Progenitor cell of endocrine pancreas (in vitro differentiated cells): ENCODE measurements at regions not wholly inside any gene's neighbourhood (a gene's known extent, or its start where the extent isn't known, plus 50 kb on each side); places are given as distances from the start of the nearest gene placed in this dataset.

Experiments used
- DNase-seq: peaks from one replicate; pipeline ENCODE4 v3.0.0; 2021; ENCODE audit warnings: low spot score; ENCODE audit not compliant: unreplicated experiment
- H3K27ac Mint-ChIP-seq: 2 replicates; pipeline ENCODE4 v1.8.0; 2021; ENCODE audit warnings: mild to moderate bottlenecking, moderate library complexity, mixed read lengths
- H3K27me3 Mint-ChIP-seq: 2 replicates; pipeline ENCODE4 v1.8.0; 2021; ENCODE audit warnings: mixed read lengths
- H3K36me3 Mint-ChIP-seq: 2 replicates; pipeline ENCODE4 v1.8.0; 2022; ENCODE audit warnings: mixed read lengths; ENCODE audit not compliant: insufficient read depth
- H3K4me1 Mint-ChIP-seq: 2 replicates; pipeline ENCODE4 v1.8.0; 2021; ENCODE audit warnings: low read depth, mixed read lengths
- H3K4me3 Mint-ChIP-seq: 2 replicates; pipeline ENCODE4 v1.8.0; 2021; ENCODE audit warnings: low read depth, mild to moderate bottlenecking, moderate library complexity, mixed read lengths
- H3K9me3 Mint-ChIP-seq: 2 replicates; pipeline ENCODE4 v1.8.0; 2021; ENCODE audit warnings: low read depth, mixed read lengths
- TF ChIP-seq, protein P1 (sequence below): fragments of 200-600 bp; sonication (generic); IDR thresholded peaks from one replicate; pipeline ENCODE4 v1.5.0; 2021; ENCODE audit warnings: antibody characterized with exemption, mild to moderate bottlenecking; ENCODE audit not compliant: unreplicated experiment

DNA sequence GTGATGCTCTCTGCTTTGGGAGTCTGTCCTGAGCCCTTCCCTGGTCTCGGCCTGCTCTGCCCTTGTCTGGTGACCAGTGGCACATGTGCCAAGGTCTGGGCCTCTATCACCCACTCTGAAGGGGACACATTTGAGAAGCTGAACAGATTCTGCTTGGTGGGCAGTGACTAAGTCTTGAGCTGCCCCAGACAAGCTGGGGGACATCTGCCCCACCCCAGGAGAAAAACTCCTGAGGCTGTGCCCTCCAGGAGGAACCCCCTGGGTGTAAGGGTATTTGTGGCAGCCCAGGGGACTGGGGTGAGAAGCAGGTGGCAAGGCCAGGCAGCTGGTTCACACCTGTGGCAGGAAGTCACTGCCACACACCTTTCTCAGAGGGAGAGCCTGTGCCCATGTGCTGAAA is 342.1 kb downstream of the DYSF start:
- H3K27me3 Mint-ChIP-seq, result peaks cover 25% of the 10 kb centered on the region
- H3K27ac Mint-ChIP-seq, result no peak overlapping the region
- TF ChIP-seq, protein P1, sequence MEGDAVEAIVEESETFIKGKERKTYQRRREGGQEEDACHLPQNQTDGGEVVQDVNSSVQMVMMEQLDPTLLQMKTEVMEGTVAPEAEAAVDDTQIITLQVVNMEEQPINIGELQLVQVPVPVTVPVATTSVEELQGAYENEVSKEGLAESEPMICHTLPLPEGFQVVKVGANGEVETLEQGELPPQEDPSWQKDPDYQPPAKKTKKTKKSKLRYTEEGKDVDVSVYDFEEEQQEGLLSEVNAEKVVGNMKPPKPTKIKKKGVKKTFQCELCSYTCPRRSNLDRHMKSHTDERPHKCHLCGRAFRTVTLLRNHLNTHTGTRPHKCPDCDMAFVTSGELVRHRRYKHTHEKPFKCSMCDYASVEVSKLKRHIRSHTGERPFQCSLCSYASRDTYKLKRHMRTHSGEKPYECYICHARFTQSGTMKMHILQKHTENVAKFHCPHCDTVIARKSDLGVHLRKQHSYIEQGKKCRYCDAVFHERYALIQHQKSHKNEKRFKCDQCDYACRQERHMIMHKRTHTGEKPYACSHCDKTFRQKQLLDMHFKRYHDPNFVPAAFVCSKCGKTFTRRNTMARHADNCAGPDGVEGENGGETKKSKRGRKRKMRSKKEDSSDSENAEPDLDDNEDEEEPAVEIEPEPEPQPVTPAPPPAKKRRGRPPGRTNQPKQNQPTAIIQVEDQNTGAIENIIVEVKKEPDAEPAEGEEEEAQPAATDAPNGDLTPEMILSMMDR, result no peak
- no peaks in the 10 kb centered on the region for H3K9me3 Mint-ChIP-seq
- no peak for DNase-seq
- H3K36me3 Mint-ChIP-seq, result no peaks in the 10 kb centered on the region
- peaks cover 12% of the 10 kb centered on the region for H3K4me1 Mint-ChIP-seq
- no peak overlapping the region for H3K4me3 Mint-ChIP-seq

DNA sequence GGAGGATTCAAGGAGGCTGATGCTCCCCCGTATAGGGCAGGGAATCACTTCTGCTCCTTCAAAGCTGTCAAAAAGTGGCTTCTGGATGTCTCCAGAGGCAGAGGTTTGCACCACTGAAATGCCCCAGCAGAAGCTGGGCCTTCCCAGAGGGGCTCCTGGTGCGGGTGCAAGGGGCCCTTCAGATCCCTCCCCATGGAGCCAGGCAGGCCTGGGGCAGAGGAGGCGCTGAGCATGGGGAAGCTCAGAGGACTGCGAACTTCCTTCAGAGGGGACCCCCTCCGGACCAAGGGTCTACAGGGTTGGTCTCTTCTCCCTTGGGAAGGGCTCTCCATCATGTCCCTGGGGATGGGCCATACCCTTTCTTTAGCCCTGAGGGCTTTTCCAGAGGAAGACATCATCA is 341.2 kb downstream of the DYSF start:
- Mint-ChIP-seq H3K27me3 (peaks cover 19% of the 10 kb centered on the region), H3K36me3 (no peaks in the 10 kb centered on the region), H3K4me3 (no peak overlapping the region), H3K9me3 (no peaks in the 10 kb centered on the region), H3K27ac (no peak overlapping the region), H3K4me1 (peaks cover 12% of the 10 kb centered on the region)
- TF ChIP-seq, protein P1, result no peak
- no peak for DNase-seq

DNA sequence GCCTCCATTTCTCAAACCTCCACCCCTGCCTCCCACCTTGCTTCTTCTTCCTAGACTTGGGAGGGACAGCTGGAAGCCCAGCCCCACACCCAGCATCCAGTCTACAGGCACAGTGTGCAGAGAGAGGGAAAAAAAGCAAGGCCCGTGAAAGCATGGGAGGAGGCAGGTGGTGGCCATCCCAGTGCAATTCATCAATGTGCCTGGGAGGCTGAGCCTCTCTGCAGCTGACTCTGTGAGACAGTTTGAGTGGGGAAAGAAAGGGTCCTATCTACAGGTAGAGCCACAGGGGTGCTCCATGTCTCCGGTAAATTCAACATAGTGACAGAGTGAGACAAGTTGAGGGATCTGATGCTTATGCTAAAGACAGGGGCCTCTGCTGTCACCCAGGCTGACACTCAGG is 340.6 kb downstream of the DYSF start:
- TF ChIP-seq, protein P1, result no peak
- Mint-ChIP-seq H3K27ac (no peak overlapping the region), H3K4me3 (no peak overlapping the region), H3K9me3 (no peaks in the 10 kb centered on the region), H3K36me3 (no peaks in the 10 kb centered on the region), H3K4me1 (peaks cover 12% of the 10 kb centered on the region), H3K27me3 (peaks cover 20% of the 10 kb centered on the region)
- no peak for DNase-seq

DNA sequence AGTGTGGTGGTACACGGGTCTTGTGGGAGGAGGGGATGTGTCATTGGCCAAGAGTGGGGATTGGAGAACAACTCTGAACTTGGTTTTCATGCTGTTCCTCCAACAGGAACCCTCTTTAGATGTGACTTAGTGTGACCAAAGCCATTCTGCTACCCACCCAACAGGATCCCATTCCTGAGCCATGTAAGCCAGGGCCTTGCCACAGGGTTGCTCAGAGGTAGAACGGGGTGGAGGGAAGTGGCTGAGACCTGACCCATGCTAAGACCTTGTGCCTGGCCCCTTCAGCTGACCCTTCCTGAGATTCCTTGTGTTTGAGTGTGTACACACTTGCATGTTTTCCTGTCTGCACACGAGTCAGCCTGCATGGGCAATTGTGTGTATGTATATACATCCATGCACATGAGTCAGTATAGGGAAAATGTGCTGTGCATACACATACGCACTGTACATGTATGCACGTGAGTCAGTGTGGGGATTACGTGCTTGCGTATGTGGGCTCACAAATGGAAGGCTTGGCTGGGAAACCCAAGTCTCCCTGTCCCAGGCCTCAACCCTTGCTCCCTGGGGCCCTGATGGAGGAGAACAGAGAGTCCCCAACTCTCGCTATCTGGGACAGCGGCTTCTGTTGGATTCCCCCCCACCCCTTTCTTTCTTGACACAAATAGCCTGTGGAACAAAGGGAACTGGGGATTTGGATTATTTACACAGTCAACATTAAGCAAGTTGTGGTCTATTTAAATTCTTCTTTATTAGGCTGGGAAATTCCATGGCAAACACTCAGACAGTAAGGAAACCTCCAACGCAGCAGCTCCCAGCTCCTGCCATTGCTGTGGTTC is 339.8 kb downstream of the DYSF start:
- no peak overlapping the region for H3K27ac Mint-ChIP-seq
- DNase-seq, result no peak
- H3K4me1 Mint-ChIP-seq, result peaks cover 12% of the 10 kb centered on the region
- no peaks in the 10 kb centered on the region for H3K9me3 Mint-ChIP-seq
- H3K27me3 Mint-ChIP-seq, result peaks cover 20% of the 10 kb centered on the region
- TF ChIP-seq, protein P1, result no peak
- no peak overlapping the region for H3K4me3 Mint-ChIP-seq
- no peaks in the 10 kb centered on the region for H3K36me3 Mint-ChIP-seq

DNA sequence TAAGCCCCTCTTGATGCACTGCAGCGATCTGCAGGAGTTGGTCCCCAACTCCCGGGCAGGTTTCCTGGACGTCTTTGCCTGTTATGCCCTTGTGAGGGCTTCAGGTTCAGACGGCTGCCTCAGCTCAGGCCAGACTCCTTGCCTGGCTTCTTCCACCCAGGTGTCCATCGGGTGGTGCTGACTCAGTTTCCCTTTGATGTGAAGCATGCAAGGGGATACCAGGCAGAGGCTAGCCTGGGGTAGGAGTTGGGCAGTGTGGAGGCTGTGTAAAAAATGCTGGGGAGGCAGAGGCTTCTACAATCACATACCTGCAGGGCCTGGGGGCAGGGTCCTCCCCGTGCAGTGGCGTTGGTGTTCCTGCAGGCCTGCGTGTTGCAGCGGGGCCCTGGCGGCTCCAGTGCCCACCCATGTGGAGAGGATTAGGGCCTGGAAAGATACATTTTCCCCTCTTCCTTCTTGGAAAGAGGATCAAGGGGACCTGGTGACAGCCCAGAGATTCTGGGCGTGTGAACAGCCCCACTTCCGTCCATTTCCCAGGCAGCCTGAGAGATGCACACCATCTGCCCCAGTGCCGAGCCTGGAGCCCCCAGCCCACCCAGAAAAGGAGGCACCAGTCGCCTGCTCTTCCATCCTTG is 338.3 kb downstream of the DYSF start:
- H3K4me3 Mint-ChIP-seq, result no peak overlapping the region
- no peaks in the 10 kb centered on the region for H3K36me3 Mint-ChIP-seq
- peaks cover 12% of the 10 kb centered on the region for H3K4me1 Mint-ChIP-seq
- TF ChIP-seq, protein P1, result no peak
- DNase-seq, result no peak
- H3K27me3 Mint-ChIP-seq, result peaks cover 20% of the 10 kb centered on the region
- H3K9me3 Mint-ChIP-seq, result no peaks in the 10 kb centered on the region
- no peak overlapping the region for H3K27ac Mint-ChIP-seq
